H1 (cell line): ENCODE measurements at regions not wholly inside any gene's neighbourhood (a gene's known extent, or its start where the extent isn't known, plus 50 kb on each side); places are given as distances from the start of the nearest gene placed in this dataset.

ENCODE experiments used
- HDAC6 ChIP-seq: IDR thresholded peaks from one replicate; pipeline ENCODE4 v1.7.1; 2012; ENCODE audit warnings: low read depth, mild to moderate bottlenecking, inconsistent platforms, low read length, moderate library complexity
- SIRT6 ChIP-seq: IDR thresholded peaks from one replicate; pipeline ENCODE4 v1.7.1; 2012; ENCODE audit warnings: low read length, inconsistent platforms

- no peak for TF ChIP-seq HDAC6
- TF ChIP-seq SIRT6 = no peak
Observed at GRCh38 chr2:41959760-41960159, 88.1 kb upstream of the PKDCC start (continued).
